ENCODE measurements at regions not wholly inside any gene's neighbourhood (a gene's known extent, or its start where the extent isn't known, plus 50 kb on each side); places are given as distances from the start of the nearest gene placed in this dataset.

GRCh38 chr15:77557564-77557963 lies 75.1 kb downstream of the LINGO1 start:
- no peak for DNase-seq

GRCh38 chr15:77557144-77557543 lies 75.6 kb downstream of the LINGO1 start:
- DNase-seq, result no peak

- DNase-seq, result no peak
These were observed 76.1 kb downstream of the LINGO1 start for GRCh38 chr15:77556622-77557021.

DNA sequence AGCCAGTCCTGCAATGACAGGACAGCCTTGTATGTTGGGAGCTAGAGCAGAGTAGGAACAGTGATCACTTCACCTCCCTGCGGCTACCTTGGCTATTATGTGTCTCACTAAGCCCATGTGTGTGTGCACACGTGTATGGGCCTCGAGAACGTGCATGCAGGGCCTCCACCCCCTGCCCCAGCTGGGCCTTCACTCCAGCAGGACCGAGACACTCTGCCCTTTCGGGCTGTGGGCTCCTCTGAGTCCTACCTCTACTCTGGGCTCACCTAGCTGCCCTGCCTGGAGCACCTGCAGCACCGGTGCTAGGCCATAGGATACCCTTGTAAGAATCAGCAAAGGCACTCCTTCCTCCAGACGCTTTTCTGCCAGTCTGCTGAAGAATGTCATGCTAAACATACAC lies 77.5 kb downstream of the LINGO1 start:
- no peak for DNase-seq

GRCh38 chr15:77554306-77555080 lies 78.2 kb downstream of the LINGO1 start:
- DNase-seq, result no peak

DNA sequence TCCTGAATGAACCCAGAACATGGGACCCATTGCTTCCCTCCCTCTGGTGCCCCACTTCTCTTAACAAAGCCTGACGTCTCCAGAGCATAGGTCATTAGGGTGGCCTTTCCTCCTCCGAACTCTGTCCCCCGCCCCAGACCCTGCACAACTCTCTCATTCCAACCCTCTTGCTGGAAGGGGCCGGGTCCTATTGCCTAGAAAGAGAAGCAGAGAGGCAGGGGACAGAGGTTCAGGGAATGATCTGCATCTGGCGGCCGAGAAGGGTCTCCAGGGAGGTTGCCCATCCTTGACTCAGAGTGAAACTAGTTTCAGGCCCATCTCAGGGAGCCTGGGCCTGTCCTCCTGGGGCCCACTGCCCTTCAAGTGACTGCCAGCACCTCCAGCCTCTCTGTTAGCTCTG lies 79.0 kb downstream of the LINGO1 start:
- no peak for DNase-seq

GRCh38 chr15:77553257-77553656 lies 79.5 kb downstream of the LINGO1 start:
- no peak for DNase-seq

DNA sequence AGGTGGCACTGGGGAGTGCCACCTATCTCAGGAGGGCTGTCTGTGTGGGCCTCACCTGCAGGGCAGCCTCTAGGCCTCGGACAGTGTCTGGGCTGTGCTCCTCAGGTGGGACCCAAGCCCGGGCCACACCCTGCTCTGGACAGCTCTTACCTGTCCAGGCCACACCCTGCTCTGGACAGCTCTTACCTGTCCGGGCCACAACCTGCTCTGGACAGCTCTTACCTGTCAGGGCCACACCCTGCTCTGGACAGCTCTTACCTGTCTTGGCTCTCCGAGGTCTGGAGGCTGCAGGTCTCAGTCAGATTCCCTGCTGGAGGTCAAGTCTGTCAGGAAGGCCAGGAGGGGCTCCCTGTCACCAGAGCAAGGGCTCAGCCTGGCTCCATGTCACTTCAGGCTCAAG lies 80.6 kb downstream of the LINGO1 start:
- no peak for DNase-seq

DNA sequence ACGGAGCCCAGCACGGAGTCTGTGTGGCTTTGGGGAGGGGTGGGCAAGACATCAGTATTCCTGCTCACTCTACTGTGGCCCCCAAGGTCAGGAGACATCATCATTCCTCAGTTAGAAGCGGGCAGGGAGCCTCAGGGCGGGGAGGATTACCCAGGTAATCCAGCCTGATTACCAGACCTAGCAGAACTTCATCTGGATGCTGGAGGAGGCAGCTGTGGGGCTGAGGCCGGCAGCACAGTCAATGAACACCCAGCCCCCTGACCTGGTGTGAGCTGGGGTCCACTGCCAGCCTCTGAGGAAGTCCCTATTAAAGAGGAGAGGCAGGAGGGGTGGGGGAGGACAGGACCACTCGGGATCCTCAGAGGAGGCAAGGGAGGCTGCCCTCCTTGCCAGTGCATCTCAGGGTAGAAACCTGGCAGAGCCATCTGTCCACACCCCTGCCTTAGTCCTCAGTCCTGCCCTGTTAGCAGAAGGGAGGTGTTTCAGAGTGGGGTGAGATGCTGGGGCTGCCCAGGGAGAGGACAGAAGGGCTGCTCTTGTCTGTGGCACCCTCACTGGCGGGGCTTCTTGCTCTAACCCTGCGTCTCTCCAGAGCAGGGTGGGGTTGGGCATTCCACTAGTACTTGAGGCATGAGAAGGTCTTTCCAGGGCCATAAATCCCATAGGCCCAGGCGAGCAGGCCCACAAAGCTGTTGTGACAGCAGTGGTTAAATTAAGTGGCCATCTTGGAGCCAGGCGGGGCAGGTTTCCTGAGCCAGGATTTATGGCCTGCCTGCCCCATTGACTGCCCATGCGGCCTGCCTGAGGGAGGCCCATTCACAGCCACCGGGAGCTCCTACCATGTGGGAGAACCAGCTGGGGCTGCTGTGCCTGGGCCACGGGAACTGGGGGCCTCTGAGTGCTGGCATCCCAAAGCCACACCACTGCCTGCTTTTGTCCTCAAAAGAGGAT lies 82.1 kb downstream of the LINGO1 start:
- DNase-seq, result no peak

DNA sequence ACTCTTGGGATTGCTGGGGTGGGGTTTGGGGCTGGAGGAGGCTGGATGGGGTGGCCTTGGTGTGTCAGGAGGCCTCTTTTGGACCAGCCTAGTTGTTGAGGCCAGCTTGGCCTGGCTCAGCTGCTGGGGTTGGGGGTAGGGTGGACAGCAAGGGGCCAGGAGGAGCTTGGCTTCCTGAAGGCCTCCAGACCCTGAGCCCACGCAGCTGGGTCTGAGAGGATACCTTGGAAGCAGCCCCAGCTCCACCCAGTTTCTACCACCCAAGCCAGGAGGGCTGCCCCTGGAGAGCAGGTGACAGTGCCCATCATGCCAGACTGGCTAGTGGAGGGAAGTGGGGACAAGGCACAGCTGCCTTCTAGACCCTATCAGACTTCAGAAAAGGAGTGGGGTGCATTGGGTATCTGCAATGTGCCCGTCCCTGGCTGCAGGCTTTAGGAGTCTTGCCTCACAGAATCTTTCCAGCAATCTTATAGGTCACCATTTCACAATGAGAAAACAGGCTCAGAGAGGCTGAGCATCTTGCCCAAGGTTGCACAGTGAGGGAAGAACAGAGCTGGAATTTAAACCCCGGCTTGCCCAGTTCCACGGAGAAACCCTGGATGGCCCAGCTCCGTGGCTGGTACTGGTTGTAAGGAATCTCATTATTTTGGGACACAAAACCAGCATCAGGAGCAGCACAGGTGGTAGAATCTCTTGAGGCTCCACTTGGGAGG lies 83.0 kb downstream of the LINGO1 start:
- no peak for DNase-seq

DNA sequence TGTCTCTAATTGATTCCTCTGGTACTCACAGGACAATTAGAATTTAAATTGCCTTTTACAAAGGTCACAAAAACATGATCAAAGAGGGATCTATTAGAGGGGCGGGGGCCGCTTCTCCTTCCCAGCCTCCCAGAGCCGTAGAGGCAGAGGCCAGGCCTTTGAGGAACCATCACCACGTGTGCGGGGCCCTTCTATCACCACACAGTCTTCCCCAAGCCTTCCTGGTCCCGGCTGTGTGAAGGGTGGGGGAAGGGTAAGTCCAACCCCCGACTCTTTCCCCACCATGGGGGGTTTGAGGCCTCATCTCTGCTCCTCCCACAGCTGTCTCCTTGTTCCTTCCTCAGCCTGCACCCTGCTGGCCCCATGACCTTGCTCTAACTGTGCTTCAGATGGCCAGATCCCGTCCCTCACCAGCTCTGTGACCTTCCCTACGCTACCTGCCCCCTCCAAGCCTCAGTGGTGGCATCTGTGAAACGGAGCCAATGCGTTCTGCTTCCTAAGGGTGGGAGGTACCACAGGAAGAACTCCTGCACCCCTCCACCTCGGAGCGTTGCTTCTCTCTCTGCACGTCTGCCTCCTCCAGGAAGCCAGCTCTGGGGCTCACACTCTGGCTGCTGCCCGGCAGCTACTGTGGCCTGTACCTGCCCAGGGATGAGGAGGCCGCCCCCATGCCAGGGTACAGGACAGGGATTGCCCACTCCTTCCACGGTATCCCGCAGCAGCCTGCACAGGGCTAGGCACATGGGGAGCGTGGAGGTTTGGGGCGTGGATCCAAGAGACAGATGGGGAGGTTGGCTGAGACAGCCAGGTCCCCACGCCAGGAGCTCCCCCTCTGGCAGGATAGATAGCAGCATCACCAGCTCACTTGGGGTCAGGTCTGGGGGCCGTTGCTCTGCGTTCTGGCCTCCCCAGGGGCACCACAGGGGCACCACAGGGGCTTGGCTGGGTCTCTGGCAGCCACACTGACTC lies 83.8 kb downstream of the LINGO1 start:
- DNase-seq, result no peak

GRCh38 chr15:77547801-77548588 lies 84.7 kb downstream of the LINGO1 start:
- no peak for DNase-seq

DNA sequence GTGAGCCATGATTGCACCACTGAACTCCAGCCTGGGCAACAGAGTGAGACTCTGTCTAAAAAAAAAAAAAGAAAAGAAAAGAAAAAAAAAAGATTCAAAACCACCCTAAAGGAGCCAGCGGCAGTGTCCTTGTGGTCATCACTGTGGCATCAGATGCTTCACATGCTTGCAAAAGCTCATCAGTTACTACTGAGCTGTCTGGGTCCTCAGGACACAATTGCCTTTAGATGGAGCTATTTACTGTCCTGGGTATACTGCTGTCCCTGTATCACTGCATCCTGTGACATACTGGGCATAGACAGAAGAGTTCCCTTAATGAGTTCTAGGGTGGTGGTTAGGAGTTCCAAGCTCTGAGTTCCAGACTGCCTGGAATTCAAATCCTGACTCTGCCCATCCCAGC lies 85.8 kb downstream of the LINGO1 start:
- DNase-seq, result no peak

- no peak for DNase-seq
These were observed 86.6 kb downstream of the LINGO1 start for GRCh38 chr15:77546050-77546501.

GRCh38 chr15:77545058-77545457 lies 87.7 kb downstream of the LINGO1 start:
- DNase-seq, result no peak

- no peak for DNase-seq
These were observed 88.5 kb downstream of the LINGO1 start for GRCh38 chr15:77544162-77544561.

DNA sequence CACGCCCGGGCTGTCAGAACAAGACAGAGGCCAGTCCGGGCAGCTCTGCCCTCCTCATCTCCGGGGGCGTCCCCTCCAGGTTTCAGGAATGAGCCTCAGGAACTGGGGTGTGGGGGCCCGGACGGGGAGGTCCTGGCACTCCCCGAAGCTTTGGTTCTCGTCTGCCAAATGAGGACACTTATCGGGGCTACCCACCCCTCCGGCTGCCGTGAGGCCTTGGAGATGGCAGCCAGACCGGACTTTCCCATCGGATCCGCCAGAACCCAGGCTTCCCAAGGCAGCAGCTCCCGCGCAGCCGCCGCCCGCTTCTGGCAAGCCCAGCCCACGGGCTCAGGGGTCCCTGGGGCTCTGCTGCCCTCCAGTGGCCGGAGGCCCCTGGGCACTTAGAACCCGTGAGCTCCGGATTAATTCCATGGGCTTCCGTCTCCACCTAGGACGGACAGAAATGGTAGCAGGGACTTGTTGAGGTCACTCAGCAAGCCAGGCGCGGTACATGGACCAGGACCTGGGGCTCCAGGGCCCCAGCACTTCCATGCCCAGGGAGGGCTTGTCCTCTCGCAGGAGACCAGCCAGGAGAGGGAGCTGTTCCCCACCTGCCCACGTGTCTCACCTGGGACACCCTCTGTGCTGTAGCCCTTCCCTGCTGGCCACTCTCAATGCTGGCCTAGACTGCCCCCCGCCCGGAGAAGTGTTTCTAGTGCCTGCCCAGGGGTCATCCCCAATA lies 89.4 kb downstream of the LINGO1 start:
- peak; percentile 75 for DNase-seq

- DNase-seq, result no peak
These were observed 90.2 kb downstream of the LINGO1 start for GRCh38 chr15:77542491-77543001.

GRCh38 chr15:77541421-77542181 lies 91.1 kb downstream of the LINGO1 start:
- DNase-seq, result no peak
